ENCODE measurements at regions not wholly inside any gene's neighbourhood (a gene's known extent, or its start where the extent isn't known, plus 50 kb on each side); places are given as distances from the start of the nearest gene placed in this dataset.

DNA sequence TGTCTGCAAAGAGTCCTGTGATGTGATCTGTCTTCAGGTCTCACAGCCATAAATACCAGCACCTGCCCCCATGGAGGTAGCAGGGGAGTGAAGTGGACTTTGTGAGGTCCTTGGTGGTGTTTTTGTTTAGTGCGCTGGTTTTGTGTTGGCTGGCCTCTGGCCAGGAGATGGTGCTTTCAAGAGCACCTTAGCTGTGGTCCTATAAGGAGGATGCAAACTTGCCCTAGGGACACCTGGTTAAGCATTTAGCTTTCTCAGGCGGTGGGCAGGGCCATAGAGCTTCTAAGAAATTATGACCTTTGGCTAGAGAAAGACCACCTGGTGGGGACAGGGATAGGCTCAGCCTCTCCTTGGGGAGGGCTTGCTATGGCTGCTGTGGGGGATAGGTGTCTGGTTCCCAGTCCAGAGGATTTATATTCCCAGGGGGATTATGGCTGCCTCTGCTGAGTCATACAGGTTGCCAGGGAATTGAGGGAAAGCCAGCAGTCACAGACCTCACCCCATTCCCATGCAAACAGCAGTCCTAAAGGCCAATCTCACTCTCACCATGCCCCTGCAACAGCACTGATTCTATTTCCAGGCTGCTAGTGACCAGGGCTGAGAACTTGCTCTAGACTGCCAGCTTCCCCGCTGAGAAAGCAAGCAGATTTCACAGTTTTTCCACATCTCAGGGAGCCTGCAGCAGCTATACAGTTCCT is 259.3 kb downstream of the TFAP2B start:
- TF ChIP-seq, protein P1, sequence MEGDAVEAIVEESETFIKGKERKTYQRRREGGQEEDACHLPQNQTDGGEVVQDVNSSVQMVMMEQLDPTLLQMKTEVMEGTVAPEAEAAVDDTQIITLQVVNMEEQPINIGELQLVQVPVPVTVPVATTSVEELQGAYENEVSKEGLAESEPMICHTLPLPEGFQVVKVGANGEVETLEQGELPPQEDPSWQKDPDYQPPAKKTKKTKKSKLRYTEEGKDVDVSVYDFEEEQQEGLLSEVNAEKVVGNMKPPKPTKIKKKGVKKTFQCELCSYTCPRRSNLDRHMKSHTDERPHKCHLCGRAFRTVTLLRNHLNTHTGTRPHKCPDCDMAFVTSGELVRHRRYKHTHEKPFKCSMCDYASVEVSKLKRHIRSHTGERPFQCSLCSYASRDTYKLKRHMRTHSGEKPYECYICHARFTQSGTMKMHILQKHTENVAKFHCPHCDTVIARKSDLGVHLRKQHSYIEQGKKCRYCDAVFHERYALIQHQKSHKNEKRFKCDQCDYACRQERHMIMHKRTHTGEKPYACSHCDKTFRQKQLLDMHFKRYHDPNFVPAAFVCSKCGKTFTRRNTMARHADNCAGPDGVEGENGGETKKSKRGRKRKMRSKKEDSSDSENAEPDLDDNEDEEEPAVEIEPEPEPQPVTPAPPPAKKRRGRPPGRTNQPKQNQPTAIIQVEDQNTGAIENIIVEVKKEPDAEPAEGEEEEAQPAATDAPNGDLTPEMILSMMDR (IDR thresholded peaks at IDR 0.05; ENCODE audit: insufficient read depth, low read length, poor library complexity, severe bottlenecking) = no peak
- no peak for DNase-seq (ENCODE audit: low read depth)
- H3K36me3 ChIP-seq (ENCODE audit: control insufficient read depth, insufficient read depth, low read length) = no peaks in the 10 kb centered on the region

DNA sequence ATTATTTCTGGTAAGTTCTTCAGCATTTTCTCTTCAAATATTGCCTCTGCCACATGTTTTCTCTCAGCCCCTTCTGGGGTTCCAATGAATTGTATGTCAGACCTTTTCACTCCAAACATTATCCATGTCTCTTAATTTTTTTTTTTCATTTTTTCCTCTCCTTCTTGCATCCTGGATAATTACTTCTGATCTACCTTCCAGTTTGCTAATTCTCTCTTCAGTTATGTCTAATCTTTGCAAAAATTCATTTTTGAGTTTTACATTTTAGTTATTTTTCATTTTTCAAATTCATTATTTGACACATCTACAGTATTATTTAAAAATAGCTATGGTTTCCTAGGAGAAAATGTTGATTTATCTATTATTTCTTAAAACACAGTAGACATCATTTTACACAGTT is 271.7 kb downstream of the TFAP2B start:
- no peak for DNase-seq (ENCODE audit: low read depth)
- H3K4me3 ChIP-seq (ENCODE audit: low read depth, low read length) = no peak overlapping the region
- no peaks in the 10 kb centered on the region for H3K27me3 ChIP-seq (ENCODE audit: control insufficient read depth, insufficient read depth, low read length)
- H3K36me3 ChIP-seq (ENCODE audit: control insufficient read depth, insufficient read depth, low read length) = no peaks in the 10 kb centered on the region
- TF ChIP-seq, protein P1 (IDR thresholded peaks at IDR 0.05; ENCODE audit: insufficient read depth, low read length, poor library complexity, severe bottlenecking) = no peak

More for the DNA sequence above, 259.3 kb downstream of the TFAP2B start:
- Histone ChIP-seq H3K27me3 (ENCODE audit: control insufficient read depth, insufficient read depth, low read length) (no peaks in the 10 kb centered on the region), H3K4me3 (ENCODE audit: low read depth, low read length) (no peak overlapping the region)

DNA sequence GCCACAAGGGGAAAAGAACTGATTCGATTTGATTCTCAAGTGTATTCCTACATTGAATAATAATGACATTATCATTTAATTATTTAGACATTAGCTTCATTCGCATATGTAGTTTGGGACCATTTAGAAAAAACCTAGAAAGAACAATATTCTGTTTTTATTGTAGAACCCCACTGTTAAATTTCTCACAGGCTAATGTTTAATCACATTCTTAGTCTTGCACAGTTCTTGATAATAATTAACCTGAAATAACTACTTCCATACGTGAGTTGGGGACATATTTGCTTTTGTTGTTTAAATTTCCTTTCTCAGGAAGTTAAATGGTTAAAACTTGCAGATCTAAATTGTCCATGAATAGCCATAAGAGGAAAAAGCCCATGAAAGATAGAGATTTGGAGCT is 275.2 kb downstream of the TFAP2B start:
- Histone ChIP-seq H3K4me3 (ENCODE audit: low read depth, low read length) (no peak overlapping the region), H3K36me3 (ENCODE audit: control insufficient read depth, insufficient read depth, low read length) (no peaks in the 10 kb centered on the region), H3K27me3 (ENCODE audit: control insufficient read depth, insufficient read depth, low read length) (no peaks in the 10 kb centered on the region)
- TF ChIP-seq, protein P1 (IDR thresholded peaks at IDR 0.05; ENCODE audit: insufficient read depth, low read length, poor library complexity, severe bottlenecking) = no peak
- DNase-seq (ENCODE audit: low read depth) = no peak

DNA sequence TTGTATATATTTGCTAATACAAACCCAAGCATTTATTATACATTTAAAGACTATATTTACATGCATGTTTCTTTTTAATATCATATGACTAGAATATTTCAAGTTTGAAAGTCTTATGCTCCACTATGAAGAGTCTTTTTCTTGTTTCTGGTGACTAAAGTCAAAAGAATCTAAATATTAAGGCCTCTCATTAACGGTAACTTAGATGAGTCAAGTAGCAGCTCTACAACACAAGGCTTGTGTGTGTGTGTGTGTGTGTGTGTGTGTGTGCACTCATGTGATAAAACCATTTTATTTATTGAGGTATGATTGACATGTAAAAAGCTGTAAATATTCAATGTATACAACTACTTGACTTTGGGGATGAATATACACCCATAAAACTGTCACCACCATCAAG is 275.6 kb downstream of the TFAP2B start:
- no peaks in the 10 kb centered on the region for H3K27me3 ChIP-seq (ENCODE audit: control insufficient read depth, insufficient read depth, low read length)
- TF ChIP-seq, protein P1 (IDR thresholded peaks at IDR 0.05; ENCODE audit: insufficient read depth, low read length, poor library complexity, severe bottlenecking) = no peak
- H3K36me3 ChIP-seq (ENCODE audit: control insufficient read depth, insufficient read depth, low read length) = no peaks in the 10 kb centered on the region
- no peak overlapping the region for H3K4me3 ChIP-seq (ENCODE audit: low read depth, low read length)
- DNase-seq (ENCODE audit: low read depth) = no peak

DNA sequence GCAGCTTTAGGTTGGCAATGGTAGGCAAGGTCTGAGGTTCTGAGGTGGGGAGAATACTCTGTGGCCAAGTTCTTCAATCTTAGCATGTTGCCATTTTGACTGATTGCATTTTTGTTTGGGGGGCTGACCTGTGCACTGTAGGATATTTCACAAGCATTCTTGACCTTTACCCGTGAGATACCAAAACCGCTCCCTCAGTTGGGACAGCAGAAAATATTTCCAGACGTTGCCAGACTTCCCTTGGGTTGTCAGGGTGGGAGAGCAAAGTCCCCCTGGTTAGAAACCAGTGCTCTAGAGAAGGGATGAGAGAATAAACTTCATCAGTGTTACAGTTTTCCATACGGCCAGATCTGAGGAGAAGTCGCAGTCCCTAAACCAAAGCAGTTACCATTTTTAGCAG is 279.6 kb downstream of the TFAP2B start:
- TF ChIP-seq, protein P1 (IDR thresholded peaks at IDR 0.05; ENCODE audit: insufficient read depth, low read length, poor library complexity, severe bottlenecking) = no peak
- DNase-seq (ENCODE audit: low read depth) = no peak
- Histone ChIP-seq H3K27me3 (ENCODE audit: control insufficient read depth, insufficient read depth, low read length) (no peaks in the 10 kb centered on the region), H3K4me3 (ENCODE audit: low read depth, low read length) (no peak overlapping the region), H3K36me3 (ENCODE audit: control insufficient read depth, insufficient read depth, low read length) (no peaks in the 10 kb centered on the region)

DNA sequence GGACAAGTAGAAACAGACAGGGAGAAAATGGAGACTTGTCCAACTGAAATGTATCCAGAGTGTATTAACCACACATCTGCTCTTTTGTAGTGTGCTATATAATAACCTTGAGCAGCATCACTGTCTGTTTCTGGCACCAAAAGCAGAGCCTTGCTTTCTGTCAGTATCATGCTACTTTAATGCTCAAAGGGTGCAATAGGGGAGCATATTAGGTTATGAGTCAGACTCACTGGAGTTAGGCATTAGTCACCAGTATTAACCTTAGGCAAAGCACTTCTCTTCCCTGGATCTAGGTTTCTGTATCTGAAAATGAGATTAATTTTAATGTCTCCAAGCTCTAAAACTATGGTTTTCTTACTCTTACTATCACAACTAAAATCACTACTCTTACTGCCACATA is 280.1 kb downstream of the TFAP2B start:
- no peaks in the 10 kb centered on the region for H3K27me3 ChIP-seq (ENCODE audit: control insufficient read depth, insufficient read depth, low read length)
- H3K36me3 ChIP-seq (ENCODE audit: control insufficient read depth, insufficient read depth, low read length) = no peaks in the 10 kb centered on the region
- TF ChIP-seq, protein P1 (IDR thresholded peaks at IDR 0.05; ENCODE audit: insufficient read depth, low read length, poor library complexity, severe bottlenecking) = no peak
- peak; percentile 23 for DNase-seq (ENCODE audit: low read depth)
- no peak overlapping the region for H3K4me3 ChIP-seq (ENCODE audit: low read depth, low read length)
